ENCODE measurements at regions not wholly inside any gene's neighbourhood (a gene's known extent, or its start where the extent isn't known, plus 50 kb on each side); places are given as distances from the start of the nearest gene placed in this dataset.

DNA sequence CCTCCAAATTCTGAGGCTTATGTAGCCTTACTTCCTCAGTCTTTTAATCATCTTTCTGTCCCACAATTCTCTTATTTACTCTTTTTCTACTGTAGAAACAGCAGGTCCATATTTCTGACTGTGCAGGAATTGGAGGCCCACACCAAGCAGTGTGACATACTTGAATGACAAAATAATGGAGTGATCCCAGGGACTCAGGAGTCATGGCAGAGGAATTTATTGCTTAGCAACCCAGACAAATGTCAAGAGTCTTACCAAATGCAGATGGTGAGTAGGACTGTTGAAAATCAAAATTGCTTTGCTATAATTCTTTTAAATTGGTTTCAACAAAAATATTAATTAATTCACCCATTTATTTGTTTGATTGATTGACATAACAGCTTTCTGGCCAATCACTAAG is 59.9 kb downstream of the HTR1B start:
- TF ChIP-seq, protein P1, sequence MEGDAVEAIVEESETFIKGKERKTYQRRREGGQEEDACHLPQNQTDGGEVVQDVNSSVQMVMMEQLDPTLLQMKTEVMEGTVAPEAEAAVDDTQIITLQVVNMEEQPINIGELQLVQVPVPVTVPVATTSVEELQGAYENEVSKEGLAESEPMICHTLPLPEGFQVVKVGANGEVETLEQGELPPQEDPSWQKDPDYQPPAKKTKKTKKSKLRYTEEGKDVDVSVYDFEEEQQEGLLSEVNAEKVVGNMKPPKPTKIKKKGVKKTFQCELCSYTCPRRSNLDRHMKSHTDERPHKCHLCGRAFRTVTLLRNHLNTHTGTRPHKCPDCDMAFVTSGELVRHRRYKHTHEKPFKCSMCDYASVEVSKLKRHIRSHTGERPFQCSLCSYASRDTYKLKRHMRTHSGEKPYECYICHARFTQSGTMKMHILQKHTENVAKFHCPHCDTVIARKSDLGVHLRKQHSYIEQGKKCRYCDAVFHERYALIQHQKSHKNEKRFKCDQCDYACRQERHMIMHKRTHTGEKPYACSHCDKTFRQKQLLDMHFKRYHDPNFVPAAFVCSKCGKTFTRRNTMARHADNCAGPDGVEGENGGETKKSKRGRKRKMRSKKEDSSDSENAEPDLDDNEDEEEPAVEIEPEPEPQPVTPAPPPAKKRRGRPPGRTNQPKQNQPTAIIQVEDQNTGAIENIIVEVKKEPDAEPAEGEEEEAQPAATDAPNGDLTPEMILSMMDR (IDR thresholded peaks at IDR 0.05; ENCODE audit: insufficient read depth, low read length, poor library complexity, severe bottlenecking): no peak
- Histone ChIP-seq H3K27me3 (replicated peaks; ENCODE audit: control insufficient read depth, insufficient read depth, low read length) (no peaks in the 10 kb centered on the region), H3K36me3 (ENCODE audit: control insufficient read depth, insufficient read depth, low read length) (no peaks in the 10 kb centered on the region), H3K4me3 (replicated peaks; ENCODE audit: low read depth, low read length) (no peak overlapping the region)
- DNase-seq (ENCODE audit: extremely low read depth, insufficient read length): no peak

DNA sequence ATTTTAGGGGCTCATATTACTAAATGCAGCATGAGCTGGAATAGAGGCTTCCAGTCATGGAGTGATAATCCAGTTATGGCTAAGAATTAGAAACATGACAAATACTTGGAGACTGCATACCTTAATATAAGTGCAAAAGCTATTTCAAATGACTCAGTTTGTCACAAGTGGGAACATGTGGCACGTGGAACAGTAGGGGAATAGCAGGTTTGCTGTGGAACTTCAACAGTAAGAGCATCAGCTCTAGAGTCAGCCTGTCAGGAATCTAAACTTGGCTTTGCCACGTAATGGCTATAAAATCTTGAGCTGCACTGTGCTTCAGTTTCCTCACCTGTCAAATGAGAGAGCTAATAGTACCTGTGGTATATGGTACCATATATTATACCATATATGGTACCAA is 62.1 kb downstream of the HTR1B start:
- no peaks in the 10 kb centered on the region for H3K27me3 ChIP-seq (replicated peaks; ENCODE audit: control insufficient read depth, insufficient read depth, low read length)
- TF ChIP-seq, protein P1 (IDR thresholded peaks at IDR 0.05; ENCODE audit: insufficient read depth, low read length, poor library complexity, severe bottlenecking): no peak
- no peaks in the 10 kb centered on the region for H3K36me3 ChIP-seq (ENCODE audit: control insufficient read depth, insufficient read depth, low read length)
- no peak overlapping the region for H3K4me3 ChIP-seq (replicated peaks; ENCODE audit: low read depth, low read length)
- no peak for DNase-seq (ENCODE audit: extremely low read depth, insufficient read length)

DNA sequence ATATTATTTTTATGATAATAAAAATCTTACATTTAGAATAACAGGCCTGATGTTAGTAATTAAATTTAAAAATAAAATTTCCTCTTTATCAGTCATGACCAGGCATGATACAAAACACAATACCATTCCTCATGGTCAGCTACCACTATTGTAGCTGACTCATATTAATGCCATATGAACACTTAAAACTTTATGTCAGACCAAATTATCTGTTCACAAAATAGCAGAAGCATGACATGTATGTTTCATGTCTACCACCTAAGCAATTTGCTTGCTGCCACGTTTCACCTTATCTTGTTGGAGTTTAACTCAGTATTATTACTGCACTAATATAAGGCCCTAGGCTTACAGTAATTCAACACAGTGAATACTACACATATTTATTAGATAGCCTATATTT is 65.7 kb downstream of the HTR1B start:
- TF ChIP-seq, protein P1 (IDR thresholded peaks at IDR 0.05; ENCODE audit: insufficient read depth, low read length, poor library complexity, severe bottlenecking): no peak
- DNase-seq (ENCODE audit: extremely low read depth, insufficient read length): no peak
- Histone ChIP-seq H3K36me3 (ENCODE audit: control insufficient read depth, insufficient read depth, low read length) (no peaks in the 10 kb centered on the region), H3K27me3 (replicated peaks; ENCODE audit: control insufficient read depth, insufficient read depth, low read length) (no peaks in the 10 kb centered on the region), H3K4me3 (replicated peaks; ENCODE audit: low read depth, low read length) (no peak overlapping the region)

DNA sequence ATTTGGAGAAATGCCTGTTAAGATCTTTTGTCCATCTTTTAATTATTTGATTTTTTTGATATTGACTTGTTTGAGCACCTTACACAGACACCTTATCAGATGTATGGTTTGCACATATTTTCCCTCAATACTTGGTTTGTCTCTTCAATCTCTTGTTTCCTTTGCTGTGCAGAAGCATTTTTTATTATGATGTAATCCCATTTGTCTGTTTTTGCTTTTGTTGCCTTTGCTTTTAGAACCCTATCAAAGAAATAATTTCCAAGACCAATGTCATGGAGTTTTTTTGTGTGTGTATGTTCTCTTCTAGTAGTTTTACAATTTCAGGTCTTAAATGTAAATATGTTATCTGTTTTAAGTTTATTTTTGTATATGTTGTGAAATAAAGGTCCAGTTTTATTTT is 73.9 kb downstream of the HTR1B start:
- no peaks in the 10 kb centered on the region for H3K27me3 ChIP-seq (replicated peaks; ENCODE audit: control insufficient read depth, insufficient read depth, low read length)
- H3K36me3 ChIP-seq (ENCODE audit: control insufficient read depth, insufficient read depth, low read length): no peaks in the 10 kb centered on the region
- TF ChIP-seq, protein P1 (IDR thresholded peaks at IDR 0.05; ENCODE audit: insufficient read depth, low read length, poor library complexity, severe bottlenecking): no peak
- H3K4me3 ChIP-seq (replicated peaks; ENCODE audit: low read depth, low read length): no peak overlapping the region
- no peak for DNase-seq (ENCODE audit: extremely low read depth, insufficient read length)

DNA sequence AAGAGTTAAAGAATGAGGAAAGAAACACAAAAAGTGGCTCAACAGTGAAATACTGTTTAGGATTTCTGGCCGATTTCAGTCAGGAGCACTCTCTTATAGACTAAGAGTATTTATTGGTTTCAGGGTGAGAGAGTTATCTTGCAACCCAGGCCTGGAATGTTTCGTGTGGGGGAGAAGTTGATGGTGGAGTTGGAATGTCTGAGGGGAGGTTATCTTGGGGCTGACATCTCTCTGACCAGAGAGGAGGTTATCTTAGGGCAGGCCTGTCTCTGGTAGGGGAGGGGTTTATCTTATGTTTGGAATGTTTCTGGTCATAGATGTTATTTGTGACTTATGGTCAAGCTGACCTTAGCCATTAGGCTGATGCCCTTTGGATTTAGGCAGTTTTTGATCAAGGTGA is 80.3 kb downstream of the HTR1B start:
- Histone ChIP-seq H3K27me3 (replicated peaks; ENCODE audit: control insufficient read depth, insufficient read depth, low read length) (no peaks in the 10 kb centered on the region), H3K36me3 (ENCODE audit: control insufficient read depth, insufficient read depth, low read length) (no peaks in the 10 kb centered on the region), H3K4me3 (replicated peaks; ENCODE audit: low read depth, low read length) (no peak overlapping the region)
- DNase-seq (ENCODE audit: extremely low read depth, insufficient read length): no peak
- TF ChIP-seq, protein P1 (IDR thresholded peaks at IDR 0.05; ENCODE audit: insufficient read depth, low read length, poor library complexity, severe bottlenecking): no peak

DNA sequence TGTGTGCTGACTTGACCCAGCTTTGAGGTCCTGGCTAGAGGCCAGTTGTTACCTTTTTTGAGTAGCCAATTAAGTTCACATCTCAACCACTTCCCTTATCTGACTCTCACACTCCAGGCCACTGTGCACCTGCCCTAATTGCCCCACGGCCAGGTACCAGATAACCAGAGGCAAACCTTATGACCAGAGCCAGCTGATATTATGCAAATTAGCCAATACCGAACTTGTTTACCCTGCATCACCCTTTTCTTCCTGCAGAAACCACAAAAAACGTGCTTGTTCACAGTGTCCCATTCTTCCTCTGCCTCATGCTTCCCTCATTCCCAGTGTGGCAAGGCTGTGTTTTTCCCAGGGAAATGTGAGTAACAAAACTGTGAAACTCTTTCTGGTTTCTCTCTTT is 89.3 kb downstream of the HTR1B start:
- no peaks in the 10 kb centered on the region for H3K27me3 ChIP-seq (replicated peaks; ENCODE audit: control insufficient read depth, insufficient read depth, low read length)
- no peaks in the 10 kb centered on the region for H3K36me3 ChIP-seq (ENCODE audit: control insufficient read depth, insufficient read depth, low read length)
- H3K4me3 ChIP-seq (replicated peaks; ENCODE audit: low read depth, low read length): no peak overlapping the region
- DNase-seq (ENCODE audit: extremely low read depth, insufficient read length): no peak
- TF ChIP-seq, protein P1 (IDR thresholded peaks at IDR 0.05; ENCODE audit: insufficient read depth, low read length, poor library complexity, severe bottlenecking): no peak
